PC-9 (cell line): ENCODE measurements at regions not wholly inside any gene's neighbourhood (a gene's known extent, or its start where the extent isn't known, plus 50 kb on each side); places are given as distances from the start of the nearest gene placed in this dataset.

Experiments
- BruUV-seq: library from RNA; stranded (reverse); fragments of 400-500 nt; replicated peaks from 2 replicates; lab custom pipeline; 2021; lab: Mats Ljungman, UMichigan
- CTCF ChIA-PET: fragments of 300-600 bp; sonication (Branson Sonifier 250); formaldehyde crosslinking; loops from one replicate; lab custom pipeline; 2022; ENCODE audit warnings: antibody characterized with exemption; lab: Charles Lee
- POLR2A ChIA-PET: fragments of 300-600 bp; sonication (Branson Sonifier 250); formaldehyde crosslinking; loops from one replicate; lab custom pipeline; 2022; ENCODE audit warnings: antibody characterized with exemption; ENCODE audit not compliant: unreplicated experiment; lab: Charles Lee
- DNase-seq, 2 experiments: peaks; one replicate each; pipeline versions ENCODE4 v3.0.0 to v3.0.0-alpha.2; 2015 to 2022; ENCODE audit warnings: mixed read lengths in 1 of 2
- H2AFZ ChIP-seq: fragments of 200-600 bp; sonication (generic); 2 replicates; pipeline ENCODE4 v1.8.1; 2017; ENCODE audit warnings: antibody characterized with exemption
- H3F3A ChIP-seq: fragments of 200-600 bp; sonication (generic); 2 replicates; pipeline ENCODE4 v1.8.1; 2017; ENCODE audit warnings: antibody characterized with exemption, mild to moderate bottlenecking, low read depth; ENCODE audit not compliant: insufficient read depth
- H3K27ac ChIP-seq: fragments of 200-600 bp; sonication (generic); 2 replicates; pipeline ENCODE4 v1.6.1; 2016; ENCODE audit warnings: mixed run types
- H3K27me3 ChIP-seq: fragments of 200-600 bp; sonication (generic); 2 replicates; pipeline ENCODE4 v1.6.1; 2016; ENCODE audit warnings: low read depth, mixed run types; ENCODE audit not compliant: insufficient read depth
- H3K36me3 ChIP-seq: fragments of 200-600 bp; sonication (generic); 2 replicates; pipeline ENCODE4 v1.6.1; 2016; ENCODE audit warnings: low read depth, mixed run types
- H3K4me1 ChIP-seq: fragments of 200-600 bp; sonication (generic); replicated peaks from 2 replicates; pipeline ENCODE4 v1.6.1; 2016; ENCODE audit warnings: mixed run types; ENCODE audit not compliant: insufficient read depth
- H3K4me2 ChIP-seq: fragments of 200-600 bp; sonication (generic); 2 replicates; pipeline ENCODE4 v1.6.1; 2017; ENCODE audit warnings: mixed run types
- H3K4me3 ChIP-seq: fragments of 200-600 bp; sonication (generic); 2 replicates; pipeline ENCODE4 v1.6.1; 2016; ENCODE audit warnings: mixed run types
- H3K79me2 ChIP-seq: fragments of 200-600 bp; sonication (generic); 2 replicates; pipeline ENCODE4 v1.6.1; 2017; ENCODE audit warnings: low read depth, mixed run types
- H3K9me2 ChIP-seq: fragments of 200-600 bp; sonication (generic); 2 replicates; pipeline ENCODE4 v1.8.1; 2017; ENCODE audit warnings: mild to moderate bottlenecking; ENCODE audit not compliant: insufficient read depth
- H3K9me3 ChIP-seq: fragments of 200-600 bp; sonication (generic); 2 replicates; pipeline ENCODE4 v1.8.1; 2016; ENCODE audit warnings: low read depth; ENCODE audit not compliant: insufficient read depth
- H4K20me1 ChIP-seq: fragments of 200-600 bp; sonication (generic); 2 replicates; pipeline ENCODE4 v1.8.1; 2017; ENCODE audit not compliant: insufficient read depth
- EZH2 ChIP-seq: fragments of 200-600 bp; sonication (generic); IDR thresholded peaks from 2 replicates; pipeline ENCODE4 v1.8.0; 2017; ENCODE audit warnings: antibody characterized with exemption, low read depth
- intact Hi-C: fragments of 100-400 bp; cut with micrococcal nuclease; formaldehyde crosslinking; loops from one replicate; pipeline ENCODE4 v1.10.0; 2022; ENCODE audit not compliant: unreplicated experiment
- TF ChIP-seq, protein P1 (sequence below): fragments of 200-600 bp; sonication (generic); conservative IDR thresholded peaks from 2 replicates; pipeline ENCODE4 v1.6.1; 2017; ENCODE audit warnings: mixed run types, antibody characterized with exemption, mild to moderate bottlenecking, moderate library complexity

DNA sequence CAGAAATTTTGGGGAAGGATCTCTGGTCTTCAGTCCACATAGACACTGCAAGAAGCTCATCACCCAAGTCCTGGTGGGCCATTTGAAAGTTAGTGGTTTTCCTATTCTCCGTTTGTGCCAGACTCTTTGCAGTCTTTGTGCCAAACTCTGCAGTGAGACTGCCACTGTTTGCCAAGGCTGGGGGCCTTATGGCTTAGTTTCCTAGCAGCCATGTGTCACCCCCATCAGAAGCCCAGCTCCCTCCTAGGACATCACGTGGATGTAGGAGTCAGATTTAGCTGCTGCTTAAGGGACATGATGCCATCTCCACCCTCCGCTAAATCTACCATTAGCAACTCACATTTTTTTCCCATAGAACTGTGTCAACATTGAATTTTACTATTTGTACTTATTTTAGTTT lies 220.0 kb downstream of the C11orf91 start:
- POLR2A ChIA-PET = no interaction called here

GRCh38 chr11:33479231-33479630 lies 221.4 kb downstream of the C11orf91 start:
- Histone ChIP-seq H3K27me3 (no peaks in the 10 kb centered on the region), H3K36me3 (no peaks in the 10 kb centered on the region), H3K27ac (no peak overlapping the region), H3K4me2 (no peak overlapping the region), H3K4me3 (no peak overlapping the region), H2AFZ (no peak overlapping the region), H3K9me2 (no peaks in the 10 kb centered on the region), H3K9me3 (no peaks in the 10 kb centered on the region), H3F3A (0 out of 2 replicates have a peak, but pooled peaks cover 12% of the 10 kb centered on the region), H4K20me1 (no peaks in the 10 kb centered on the region), H3K4me1 (peaks cover 12% of the 10 kb centered on the region), H3K79me2 (no peaks in the 10 kb centered on the region)
- no TSS peak for BruUV-seq
- ChIA-PET CTCF (no interaction called here), POLR2A (interaction anchor here (0.6 to 0.7 kb wide), 2 partner anchors 9 to 101 kb away, joined by 3 read pairs; no protein-coding TSS in a partner anchor)
- no peak for DNase-seq
- TF ChIP-seq, protein P1, sequence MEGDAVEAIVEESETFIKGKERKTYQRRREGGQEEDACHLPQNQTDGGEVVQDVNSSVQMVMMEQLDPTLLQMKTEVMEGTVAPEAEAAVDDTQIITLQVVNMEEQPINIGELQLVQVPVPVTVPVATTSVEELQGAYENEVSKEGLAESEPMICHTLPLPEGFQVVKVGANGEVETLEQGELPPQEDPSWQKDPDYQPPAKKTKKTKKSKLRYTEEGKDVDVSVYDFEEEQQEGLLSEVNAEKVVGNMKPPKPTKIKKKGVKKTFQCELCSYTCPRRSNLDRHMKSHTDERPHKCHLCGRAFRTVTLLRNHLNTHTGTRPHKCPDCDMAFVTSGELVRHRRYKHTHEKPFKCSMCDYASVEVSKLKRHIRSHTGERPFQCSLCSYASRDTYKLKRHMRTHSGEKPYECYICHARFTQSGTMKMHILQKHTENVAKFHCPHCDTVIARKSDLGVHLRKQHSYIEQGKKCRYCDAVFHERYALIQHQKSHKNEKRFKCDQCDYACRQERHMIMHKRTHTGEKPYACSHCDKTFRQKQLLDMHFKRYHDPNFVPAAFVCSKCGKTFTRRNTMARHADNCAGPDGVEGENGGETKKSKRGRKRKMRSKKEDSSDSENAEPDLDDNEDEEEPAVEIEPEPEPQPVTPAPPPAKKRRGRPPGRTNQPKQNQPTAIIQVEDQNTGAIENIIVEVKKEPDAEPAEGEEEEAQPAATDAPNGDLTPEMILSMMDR = no peak
- no peak for TF ChIP-seq EZH2
- intact Hi-C loops = no loop called here

More for the DNA sequence above, 220.0 kb downstream of the C11orf91 start:
- H2AFZ ChIP-seq = no peak overlapping the region
- H3K36me3 ChIP-seq = no peaks in the 10 kb centered on the region
- H3F3A ChIP-seq = 0 out of 2 replicates have a peak, but pooled peaks cover 12% of the 10 kb centered on the region
- H3K4me3 ChIP-seq = no peak overlapping the region
- H4K20me1 ChIP-seq = no peaks in the 10 kb centered on the region
- DNase-seq = no peak
- H3K9me3 ChIP-seq = no peaks in the 10 kb centered on the region
- CTCF ChIA-PET = no interaction called here
- no peaks in the 10 kb centered on the region; the same call in 1 of the 2 replicates for H3K9me2 ChIP-seq
- H3K4me1 ChIP-seq = peaks cover 12% of the 10 kb centered on the region
- no TSS peak for BruUV-seq
- no peak for TF ChIP-seq EZH2
- TF ChIP-seq, protein P1 = no peak
- intact Hi-C loops = no loop called here
- no peak overlapping the region for H3K4me2 ChIP-seq
- no peaks in the 10 kb centered on the region for H3K79me2 ChIP-seq
- no peak overlapping the region for H3K27ac ChIP-seq
- no peaks in the 10 kb centered on the region for H3K27me3 ChIP-seq

- no peak overlapping the region for H3K4me3 ChIP-seq
- no peak for DNase-seq
- H3K9me2 ChIP-seq = no peaks in the 10 kb centered on the region
- no peaks in the 10 kb centered on the region for H3K36me3 ChIP-seq
- CTCF ChIA-PET = no interaction called here
- no peaks in the 10 kb centered on the region for H3K27me3 ChIP-seq
- intact Hi-C loops = no loop called here
- H2AFZ ChIP-seq = no peak overlapping the region
- no peaks in the 10 kb centered on the region for H3K79me2 ChIP-seq
- no peak for TF ChIP-seq EZH2
- TF ChIP-seq, protein P1 = no peak
- H3K4me2 ChIP-seq = no peak overlapping the region
- H3F3A ChIP-seq = 0 out of 2 replicates have a peak, but pooled peaks cover 12% of the 10 kb centered on the region
- no peak overlapping the region for H3K27ac ChIP-seq
- no peaks in the 10 kb centered on the region for H3K9me3 ChIP-seq
- H3K4me1 ChIP-seq = peaks cover 12% of the 10 kb centered on the region
- H4K20me1 ChIP-seq = no peaks in the 10 kb centered on the region
- POLR2A ChIA-PET = no interaction called here
- BruUV-seq = no TSS peak
These were observed 221.0 kb downstream of the HIPK3 start for GRCh38 chr11:33478111-33478573.
